ENCODE measurements at regions not wholly inside any gene's neighbourhood (a gene's known extent, or its start where the extent isn't known, plus 50 kb on each side); places are given as distances from the start of the nearest gene placed in this dataset.

GRCh38 chrX:39675619-39676018 is 422.1 kb downstream of the BCOR start:
- no peak for TF ChIP-seq CTCF (IDR thresholded peaks at IDR 0.05 in 8 of 11, conservative IDR thresholded peaks at IDR 0.05 in 3 of 11)
- no peak for TF ChIP-seq POLR2A (IDR thresholded peaks at IDR 0.05)

All from spleen (tissue), 7 donors.